RWPE1 (cell line): ENCODE measurements at regions not wholly inside any gene's neighbourhood (a gene's known extent, or its start where the extent isn't known, plus 50 kb on each side); places are given as distances from the start of the nearest gene placed in this dataset.

ENCODE experiments used
- CTCF ChIA-PET: fragments of 350-600 bp; sonication (Branson Sonifier 250); formaldehyde crosslinking; extraction: SDS; loops from one replicate; lab custom pipeline; 2021; lab: Yijun Ruan, JAX
- POLR2A ChIA-PET: fragments of 400-600 bp; formaldehyde crosslinking; extraction: SDS; loops from one replicate; lab custom pipeline; 2020; ENCODE audit warnings: antibody characterized with exemption; ENCODE audit not compliant: low non-redundant PET; lab: Yijun Ruan, JAX
- DNase-seq: peaks from one replicate; pipeline ENCODE4 v3.0.0; 2012; ENCODE audit warnings: low spot score
- H3K27ac ChIP-seq: fragments of 450-650 bp; 2 replicates; pipeline ENCODE4 v1.5.1; 2017
- TF ChIP-seq, protein P1 (sequence below): fragments of 450-650 bp; conservative IDR thresholded peaks from 2 replicates; pipeline ENCODE4 v1.5.1; 2017; ENCODE audit warnings: low read depth, mild to moderate bottlenecking

DNA sequence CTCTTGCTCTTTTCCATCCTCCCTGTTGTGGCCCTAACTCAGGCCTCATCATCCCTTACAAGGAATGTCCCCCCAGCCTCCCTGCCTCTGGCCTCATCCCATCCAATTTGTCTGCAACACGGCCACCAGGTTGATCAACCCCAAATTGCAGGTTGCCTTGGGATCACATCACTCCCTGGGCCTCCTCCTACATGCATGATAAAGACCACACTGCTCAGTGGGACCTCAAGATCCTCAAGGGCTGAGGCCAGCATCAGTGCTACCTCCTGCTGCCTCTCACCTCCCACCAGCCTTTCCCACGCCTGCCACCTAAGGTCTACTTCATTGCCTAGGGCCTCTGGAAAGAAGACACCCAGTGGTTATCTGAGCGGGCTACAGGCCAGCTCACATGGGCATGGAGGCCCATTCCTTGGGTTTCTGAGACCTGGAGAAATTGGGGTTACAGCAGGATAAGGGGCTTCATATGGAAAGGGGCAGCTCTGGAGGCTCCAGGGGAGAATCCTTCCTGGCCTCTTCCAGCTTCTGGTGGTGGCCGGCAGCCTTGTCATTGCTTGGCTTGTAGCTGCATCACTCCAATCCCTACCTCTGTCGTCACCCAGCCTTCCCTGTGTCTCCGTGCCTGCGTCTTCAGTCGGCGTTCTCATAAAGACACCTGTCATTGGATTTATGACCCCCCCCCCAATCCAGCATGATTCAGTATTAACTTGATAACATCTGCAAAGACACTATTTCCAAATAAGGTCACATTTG, 60.5 kb downstream of the KLHDC7A start:
- TF ChIP-seq, protein P1, sequence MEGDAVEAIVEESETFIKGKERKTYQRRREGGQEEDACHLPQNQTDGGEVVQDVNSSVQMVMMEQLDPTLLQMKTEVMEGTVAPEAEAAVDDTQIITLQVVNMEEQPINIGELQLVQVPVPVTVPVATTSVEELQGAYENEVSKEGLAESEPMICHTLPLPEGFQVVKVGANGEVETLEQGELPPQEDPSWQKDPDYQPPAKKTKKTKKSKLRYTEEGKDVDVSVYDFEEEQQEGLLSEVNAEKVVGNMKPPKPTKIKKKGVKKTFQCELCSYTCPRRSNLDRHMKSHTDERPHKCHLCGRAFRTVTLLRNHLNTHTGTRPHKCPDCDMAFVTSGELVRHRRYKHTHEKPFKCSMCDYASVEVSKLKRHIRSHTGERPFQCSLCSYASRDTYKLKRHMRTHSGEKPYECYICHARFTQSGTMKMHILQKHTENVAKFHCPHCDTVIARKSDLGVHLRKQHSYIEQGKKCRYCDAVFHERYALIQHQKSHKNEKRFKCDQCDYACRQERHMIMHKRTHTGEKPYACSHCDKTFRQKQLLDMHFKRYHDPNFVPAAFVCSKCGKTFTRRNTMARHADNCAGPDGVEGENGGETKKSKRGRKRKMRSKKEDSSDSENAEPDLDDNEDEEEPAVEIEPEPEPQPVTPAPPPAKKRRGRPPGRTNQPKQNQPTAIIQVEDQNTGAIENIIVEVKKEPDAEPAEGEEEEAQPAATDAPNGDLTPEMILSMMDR = no peak
- DNase-seq = no peak
- POLR2A ChIA-PET = no interaction called here
- CTCF ChIA-PET = no interaction called here
- H3K27ac ChIP-seq = no peak overlapping the region

DNA sequence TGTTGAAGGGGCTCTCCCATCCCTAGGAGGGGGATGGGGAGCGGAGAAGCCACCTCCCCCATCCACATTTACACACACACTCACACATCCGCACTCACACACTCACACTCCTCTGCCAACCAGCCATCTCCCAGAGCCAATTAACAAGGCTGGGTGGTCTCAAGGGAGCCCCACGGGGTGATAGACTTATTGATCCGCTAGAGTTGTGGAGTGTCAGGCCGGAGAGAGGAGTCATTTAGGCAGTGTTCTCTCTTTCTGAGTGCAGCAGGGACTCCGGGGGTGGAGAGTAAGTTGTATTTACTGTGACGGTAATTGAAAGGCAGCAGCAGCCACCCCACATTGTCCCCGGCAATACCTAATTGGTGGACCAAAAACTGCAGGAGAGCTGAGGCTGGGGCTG, 61.6 kb downstream of the KLHDC7A start:
- DNase-seq = no peak
- CTCF ChIA-PET = interaction anchor here (0.7 kb wide), 1 partner anchor 65 kb away, joined by 3 read pairs; no protein-coding TSS in a partner anchor
- TF ChIP-seq, protein P1 = no peak
- no peak overlapping the region for H3K27ac ChIP-seq
- POLR2A ChIA-PET = no interaction called here

DNA sequence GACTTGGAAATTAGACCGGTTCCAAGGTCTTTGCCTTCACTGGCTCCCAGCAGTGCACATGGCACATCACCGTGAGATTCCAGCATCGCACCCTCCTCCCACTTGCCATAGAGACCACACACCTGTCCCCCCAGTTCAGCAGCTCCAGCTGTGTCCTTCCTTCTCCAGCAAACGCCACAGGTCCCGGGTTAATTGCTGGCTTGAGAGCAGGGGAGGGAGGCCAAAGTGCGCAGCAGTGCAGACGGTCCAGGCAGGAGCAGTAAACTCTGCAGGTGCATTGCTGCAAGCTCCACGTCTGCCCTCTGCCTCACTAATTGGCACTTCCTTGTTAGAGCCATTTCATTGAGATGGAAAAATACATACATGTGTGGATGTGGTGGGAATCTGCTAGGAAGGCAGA, 65.3 kb downstream of the KLHDC7A start:
- H3K27ac ChIP-seq = no peak overlapping the region
- TF ChIP-seq, protein P1 = no peak
- POLR2A ChIA-PET = no interaction called here
- CTCF ChIA-PET = interaction anchor here (0.6 to 0.7 kb wide), 2 partner anchors 120 to 329 kb away, joined by 3 read pairs; no protein-coding TSS in a partner anchor
- DNase-seq = no peak

DNA sequence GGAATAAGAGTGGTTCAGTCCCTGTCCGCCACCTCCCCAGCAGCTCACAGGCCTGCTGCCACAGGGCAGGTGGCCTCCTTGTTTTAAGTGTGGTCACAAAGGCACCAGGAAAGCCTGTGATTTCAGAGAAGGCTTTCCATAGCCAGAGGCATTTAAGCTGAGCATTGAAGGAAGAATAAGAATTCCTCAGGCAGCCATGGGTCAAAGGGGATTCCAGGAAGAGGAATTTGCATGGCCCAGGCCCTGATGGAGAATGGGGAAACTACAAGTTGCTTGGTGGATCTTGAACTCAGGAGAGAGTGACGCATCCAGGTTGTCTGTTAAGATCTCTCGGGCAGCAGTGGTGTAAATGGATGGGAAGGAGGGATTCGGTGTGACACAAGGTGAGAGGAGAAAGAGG, 66.7 kb downstream of the KLHDC7A start:
- no peak for DNase-seq
- TF ChIP-seq, protein P1 = no peak
- CTCF ChIA-PET = no interaction called here
- POLR2A ChIA-PET = no interaction called here
- no peak overlapping the region for H3K27ac ChIP-seq

DNA sequence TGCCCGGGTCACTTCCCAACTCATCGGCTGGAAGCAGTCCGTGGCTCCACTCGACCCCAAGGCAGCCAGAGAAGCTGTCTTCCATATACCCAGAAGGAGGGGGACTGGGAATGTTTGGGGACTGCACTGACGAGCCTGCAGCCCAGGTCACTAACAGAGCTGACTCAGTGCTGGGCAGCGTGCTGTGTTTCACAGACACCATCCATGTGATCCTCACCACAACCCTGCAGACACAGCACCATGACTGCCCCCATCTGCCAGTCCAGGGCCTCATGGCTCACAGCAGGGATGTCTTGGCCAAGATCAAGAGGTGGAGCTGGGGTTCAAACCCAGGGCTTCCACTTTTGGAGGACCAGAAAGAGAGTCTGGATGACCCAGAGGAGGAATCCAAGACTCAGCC, 67.9 kb downstream of the KLHDC7A start:
- TF ChIP-seq, protein P1 = no peak
- H3K27ac ChIP-seq = no peak overlapping the region
- CTCF ChIA-PET = no interaction called here
- DNase-seq = no peak
- POLR2A ChIA-PET = no interaction called here

DNA sequence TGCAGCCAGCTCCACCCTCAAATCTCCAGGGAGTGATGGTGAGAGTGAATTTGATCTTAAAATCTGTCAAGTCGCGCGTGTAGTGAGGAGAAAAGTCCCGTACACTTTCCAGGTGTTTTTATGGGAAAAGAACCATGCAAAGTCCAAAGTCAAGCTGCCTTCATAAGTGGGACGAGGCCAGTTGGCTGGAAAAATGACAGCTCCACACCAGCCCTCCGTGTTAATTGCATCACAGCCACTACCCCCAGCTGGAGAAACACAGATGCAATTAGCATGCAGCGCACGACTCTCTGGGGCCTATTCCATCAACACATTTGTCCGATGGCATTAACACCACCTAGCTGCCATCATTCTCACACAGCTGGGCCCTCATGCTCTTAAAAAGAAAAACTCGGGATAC, 68.4 kb downstream of the KLHDC7A start:
- CTCF ChIA-PET = no interaction called here
- no peak overlapping the region for H3K27ac ChIP-seq
- no peak for DNase-seq
- TF ChIP-seq, protein P1 = no peak
- POLR2A ChIA-PET = no interaction called here
